OCI-LY1 (cell line): ENCODE measurements at regions not wholly inside any gene's neighbourhood (a gene's known extent, or its start where the extent isn't known, plus 50 kb on each side); places are given as distances from the start of the nearest gene placed in this dataset.

ENCODE experiments used
- H2AFZ ChIP-seq: fragments of 200-600 bp; sonication (generic), shearing (Covaris generic); 2 replicates; pipeline ENCODE4 v1.6.0; 2014; ENCODE audit warnings: antibody characterized with exemption, mild to moderate bottlenecking, low read length
- H3F3A ChIP-seq: fragments of 200-600 bp; sonication (generic), shearing (Covaris generic); 2 replicates; pipeline ENCODE4 v1.6.0; 2014; ENCODE audit warnings: mild to moderate bottlenecking, antibody characterized with exemption, low read length, moderate library complexity; ENCODE audit not compliant: insufficient read depth
- H3K27ac ChIP-seq: fragments of 200-600 bp; sonication (generic); 2 replicates; pipeline ENCODE4 v1.5.1; 2014; ENCODE audit warnings: low read length, mixed run types, mild to moderate bottlenecking, low read depth; ENCODE audit not compliant: poor library complexity, severe bottlenecking
- H3K27me3 ChIP-seq: fragments of 200-600 bp; sonication (generic); 2 replicates; pipeline ENCODE4 v1.6.0; 2014; ENCODE audit warnings: antibody characterized with exemption, mild to moderate bottlenecking, low read length, moderate library complexity; ENCODE audit not compliant: insufficient read depth
- H3K36me3 ChIP-seq: fragments of 200-600 bp; sonication (generic); 2 replicates; pipeline ENCODE4 v1.6.1; 2014; ENCODE audit warnings: mild to moderate bottlenecking, antibody characterized with exemption, low read length, moderate library complexity, mixed read lengths; ENCODE audit not compliant: insufficient read depth
- H3K4me1 ChIP-seq: fragments of 200-600 bp; sonication (generic); 2 replicates; pipeline ENCODE4 v1.5.1; 2014; ENCODE audit warnings: mild to moderate bottlenecking, low read length, moderate library complexity; ENCODE audit not compliant: insufficient read depth, severe bottlenecking
- H3K4me2 ChIP-seq: fragments of 200-600 bp; sonication (generic), shearing (Covaris generic); 2 replicates; pipeline ENCODE4 v1.6.1; 2014; ENCODE audit warnings: low read length
- H3K4me3 ChIP-seq: fragments of 200-600 bp; sonication (generic); 2 replicates; pipeline ENCODE4 v1.5.1; 2014; ENCODE audit warnings: low read length, low read depth, mild to moderate bottlenecking, mixed read lengths; ENCODE audit not compliant: poor library complexity, severe bottlenecking
- H3K79me2 ChIP-seq: fragments of 200-600 bp; shearing (Covaris generic); 2 replicates; pipeline ENCODE4 v1.6.1; 2016; ENCODE audit warnings: mixed run types, low read length, mixed read lengths; ENCODE audit not compliant: insufficient read depth
- H3K9ac ChIP-seq: fragments of 200-600 bp; sonication (generic), shearing (Covaris generic); 2 replicates; pipeline ENCODE4 v1.6.1; 2014; ENCODE audit warnings: mild to moderate bottlenecking, low read length, mixed read lengths
- H3K9me2 ChIP-seq: fragments of 200-600 bp; sonication (generic), shearing (Covaris generic); 2 replicates; pipeline ENCODE4 v1.6.1; 2014; ENCODE audit warnings: low read depth, mild to moderate bottlenecking, low read length, mixed read lengths
- H3K9me3 ChIP-seq: fragments of 200-600 bp; shearing (Covaris generic); 2 replicates; pipeline ENCODE4 v1.6.1; 2014; ENCODE audit warnings: low read length, mixed read lengths
- H4K20me1 ChIP-seq: fragments of 200-600 bp; sonication (generic), shearing (Covaris generic); 2 replicates; pipeline ENCODE4 v1.6.0; 2016; ENCODE audit warnings: mild to moderate bottlenecking, low read length; ENCODE audit not compliant: insufficient read depth
- CTCF ChIP-seq: fragments of 200-600 bp; sonication (generic), shearing (Covaris generic); IDR thresholded peaks from 2 replicates; pipeline ENCODE4 v1.5.1; 2017; ENCODE audit warnings: mild to moderate bottlenecking, antibody characterized with exemption, low read length, moderate library complexity, mixed read lengths
- EZH2 ChIP-seq: fragments of 200-600 bp; sonication (generic), shearing (Covaris generic); IDR thresholded peaks from 2 replicates; pipeline ENCODE4 v1.8.0; 2017; ENCODE audit warnings: borderline replicate concordance, mixed run types, mild to moderate bottlenecking, antibody characterized with exemption, low read length, moderate library complexity, mixed read lengths

GRCh38 chr12:23174917-23175316 is 549.9 kb downstream of the ETNK1 start:
- no peaks in the 10 kb centered on the region for H3K9me2 ChIP-seq
- TF ChIP-seq CTCF (no peak), EZH2 (no peak)
- no peak overlapping the region for H3K9ac ChIP-seq
- no peak overlapping the region for H3K27ac ChIP-seq
- no peaks in the 10 kb centered on the region for H4K20me1 ChIP-seq
- no peak overlapping the region for H2AFZ ChIP-seq
- H3K36me3 ChIP-seq = no peaks in the 10 kb centered on the region
- H3K4me3 ChIP-seq = no peak overlapping the region
- no peaks in the 10 kb centered on the region for H3K79me2 ChIP-seq
- no peak overlapping the region for H3K4me2 ChIP-seq
- H3K9me3 ChIP-seq = no peaks in the 10 kb centered on the region
- H3K27me3 ChIP-seq = no peaks in the 10 kb centered on the region
- no peaks in the 10 kb centered on the region for H3K4me1 ChIP-seq
- H3F3A ChIP-seq = no peaks in the 10 kb centered on the region

- no peak for TF ChIP-seq CTCF
- no peak for TF ChIP-seq EZH2
- no peaks in the 10 kb centered on the region for H3K36me3 ChIP-seq
- H4K20me1 ChIP-seq = no peaks in the 10 kb centered on the region
Observed at GRCh38 chr12:23185346-23185745, 560.4 kb downstream of the ETNK1 start.

GRCh38 chr12:23186950-23187349 is 562.0 kb downstream of the ETNK1 start:
- Histone ChIP-seq H3K4me2 (no peak overlapping the region), H3F3A (no peaks in the 10 kb centered on the region), H3K4me3 (no peak overlapping the region), H3K27me3 (no peaks in the 10 kb centered on the region), H3K36me3 (no peaks in the 10 kb centered on the region), H3K79me2 (no peaks in the 10 kb centered on the region), H4K20me1 (no peaks in the 10 kb centered on the region), H3K4me1 (no peaks in the 10 kb centered on the region), H3K9me3 (no peaks in the 10 kb centered on the region), H3K9ac (no peak overlapping the region), H3K9me2 (no peaks in the 10 kb centered on the region), H3K27ac (no peak overlapping the region), H2AFZ (no peak overlapping the region)
- TF ChIP-seq CTCF = no peak

More at GRCh38 chr12:23185346-23185745, 560.4 kb downstream of the ETNK1 start:
- H2AFZ ChIP-seq = no peak overlapping the region
- no peaks in the 10 kb centered on the region for H3K27me3 ChIP-seq
- no peaks in the 10 kb centered on the region for H3K4me1 ChIP-seq
- no peaks in the 10 kb centered on the region for H3K9me3 ChIP-seq
- no peak overlapping the region for H3K4me2 ChIP-seq
- H3K27ac ChIP-seq = no peak overlapping the region
- no peaks in the 10 kb centered on the region for H3K9me2 ChIP-seq
- H3F3A ChIP-seq = no peaks in the 10 kb centered on the region
- no peak overlapping the region for H3K4me3 ChIP-seq
- H3K9ac ChIP-seq = no peak overlapping the region
- H3K79me2 ChIP-seq = no peaks in the 10 kb centered on the region
